ENCODE measurements at regions not wholly inside any gene's neighbourhood (a gene's known extent, or its start where the extent isn't known, plus 50 kb on each side); places are given as distances from the start of the nearest gene placed in this dataset.

DNA sequence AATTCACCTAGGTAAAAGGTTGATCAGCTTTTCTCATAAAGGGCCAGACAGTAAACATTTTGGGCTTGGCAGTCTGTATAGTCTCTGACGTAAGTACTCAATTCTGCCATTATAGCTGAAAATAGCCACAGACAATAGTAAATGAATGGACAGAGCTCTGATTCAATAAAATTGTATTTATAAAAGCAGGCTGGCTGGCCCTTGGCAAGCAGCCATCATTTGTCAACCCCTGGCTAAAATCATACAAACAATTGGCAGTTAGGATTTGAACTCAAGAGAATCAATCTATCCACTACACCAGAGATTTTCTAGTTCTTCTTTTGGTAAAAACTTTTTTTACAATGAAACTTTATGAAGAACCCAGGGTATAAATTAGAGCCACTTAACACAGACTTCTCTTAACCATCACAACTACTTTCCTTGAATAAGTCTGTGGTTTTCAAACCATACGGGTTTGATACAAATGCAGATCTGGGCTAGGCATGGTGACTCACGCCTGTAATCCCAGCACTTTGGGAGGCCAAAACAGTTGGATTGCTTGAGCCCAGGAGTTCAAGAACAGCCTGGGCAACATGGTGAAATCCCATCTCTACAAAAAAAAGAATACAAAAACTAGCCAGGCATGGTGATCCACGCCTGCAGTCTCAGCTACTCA, 124.5 kb downstream of the SLC16A9 start:
- H3K4me3 ChIP-seq (ENCODE audit: insufficient read length, low read depth): no peak overlapping the region
- TF ChIP-seq ZNF274 (IDR thresholded peaks at IDR 0.05; ENCODE audit: low read depth, low read length): no peak
- TF ChIP-seq YY1 (IDR thresholded peaks at IDR 0.05; ENCODE audit: insufficient read depth, insufficient read length): no peak
- no peak for TF ChIP-seq SUZ12 (IDR thresholded peaks at IDR 0.05; ENCODE audit: extremely low read depth, insufficient read depth, insufficient read length)

GRCh38 chr10:59582780-59583179, 126.9 kb downstream of the SLC16A9 start:
- no peak for DNase-seq (ENCODE audit: low read depth, low spot score)
- H3K27me3 ChIP-seq (ENCODE audit: insufficient read depth, insufficient read length): no peaks in the 10 kb centered on the region
- no peaks in the 10 kb centered on the region for H3K4me1 ChIP-seq (ENCODE audit: insufficient read depth, insufficient read length)
- TF ChIP-seq YY1 (IDR thresholded peaks at IDR 0.05; ENCODE audit: insufficient read depth, insufficient read length) (no peak), ZNF274 (IDR thresholded peaks at IDR 0.05; ENCODE audit: low read depth, low read length) (no peak), SUZ12 (IDR thresholded peaks at IDR 0.05; ENCODE audit: extremely low read depth, insufficient read depth, insufficient read length) (no peak)
- no peaks in the 10 kb centered on the region for H3K9me3 ChIP-seq (ENCODE audit: insufficient read depth, low read length)
- H3K9ac ChIP-seq (ENCODE audit: insufficient read length, low read depth): no peak overlapping the region
- H3K4me3 ChIP-seq (ENCODE audit: insufficient read length, low read depth): no peak overlapping the region
- no peaks in the 10 kb centered on the region for H3K36me3 ChIP-seq (ENCODE audit: insufficient read depth, insufficient read length, low read length)

More for the DNA sequence above, 124.5 kb downstream of the SLC16A9 start:
- H3K9ac ChIP-seq (ENCODE audit: insufficient read length, low read depth): no peak overlapping the region
- H3K9me3 ChIP-seq (ENCODE audit: insufficient read depth, low read length): no peaks in the 10 kb centered on the region
- no peaks in the 10 kb centered on the region for H3K36me3 ChIP-seq (ENCODE audit: insufficient read depth, insufficient read length, low read length)
- no peaks in the 10 kb centered on the region for H3K4me1 ChIP-seq (ENCODE audit: insufficient read depth, insufficient read length)
- H3K27me3 ChIP-seq (ENCODE audit: insufficient read depth, insufficient read length): no peaks in the 10 kb centered on the region
- DNase-seq (ENCODE audit: low read depth, low spot score): no peak

DNA sequence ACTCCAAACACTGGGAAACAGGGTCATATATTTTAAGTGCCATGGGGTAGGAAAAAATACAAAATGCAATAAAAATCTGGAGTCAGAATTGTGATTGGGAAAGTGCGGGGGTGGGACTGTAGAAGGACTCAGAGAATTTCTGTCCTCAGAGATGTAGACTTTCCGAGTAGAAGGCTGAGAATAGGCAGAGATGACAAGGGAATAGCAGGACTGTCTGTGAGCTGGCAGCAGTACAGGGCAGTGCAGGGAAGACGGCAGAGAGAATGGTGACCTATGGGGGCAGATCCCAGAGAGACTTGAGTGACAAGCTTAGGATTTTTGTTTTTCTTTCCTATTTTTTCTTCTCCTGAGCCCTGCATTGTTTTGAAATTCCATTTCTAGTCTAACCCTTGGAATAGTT, 127.6 kb downstream of the SLC16A9 start:
- no peak for TF ChIP-seq SUZ12 (IDR thresholded peaks at IDR 0.05; ENCODE audit: extremely low read depth, insufficient read depth, insufficient read length)
- no peak for TF ChIP-seq ZNF274 (IDR thresholded peaks at IDR 0.05; ENCODE audit: low read depth, low read length)
- TF ChIP-seq YY1 (IDR thresholded peaks at IDR 0.05; ENCODE audit: insufficient read depth, insufficient read length): no peak
- no peak overlapping the region for H3K9ac ChIP-seq (ENCODE audit: insufficient read length, low read depth)
- H3K4me3 ChIP-seq (ENCODE audit: insufficient read length, low read depth): no peak overlapping the region

DNA sequence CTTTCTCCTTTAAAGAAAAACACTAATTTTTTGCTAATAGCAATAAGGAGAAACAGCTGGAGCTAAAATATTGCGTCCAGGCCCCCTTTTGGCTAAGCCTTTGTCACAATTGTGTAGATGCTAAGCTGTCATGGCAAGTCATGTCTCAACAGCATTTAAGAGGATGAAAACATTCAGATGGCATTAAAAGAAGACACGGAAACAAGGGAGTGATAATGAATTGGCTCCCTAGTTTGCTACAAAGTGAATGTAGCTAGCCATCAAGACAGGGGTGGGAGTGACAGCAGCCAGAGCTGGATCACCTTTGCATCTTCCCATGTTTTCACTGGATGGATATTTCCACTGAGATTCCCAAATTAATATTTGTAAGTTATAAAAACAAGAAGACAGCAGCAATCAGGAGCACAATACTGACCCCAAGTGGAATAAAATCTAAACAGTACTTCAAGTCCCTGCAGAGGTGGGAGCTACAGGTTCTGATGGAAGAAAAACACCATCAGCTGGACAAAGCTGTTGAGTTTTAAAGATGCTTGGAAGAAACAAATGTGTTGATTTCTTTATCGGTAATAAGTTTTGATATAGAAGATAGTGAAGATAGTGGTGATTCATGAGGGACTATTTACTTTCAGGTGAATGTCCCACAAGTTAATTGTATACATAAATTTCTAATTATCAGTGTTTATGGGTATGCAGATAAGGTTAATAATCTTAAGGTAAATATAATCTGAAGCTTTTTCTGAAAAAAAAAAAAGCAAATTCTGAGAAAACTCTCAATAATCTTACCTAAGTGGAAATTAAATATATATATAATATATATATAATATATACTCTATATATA, 129.4 kb downstream of the SLC16A9 start:
- TF ChIP-seq YY1 (IDR thresholded peaks at IDR 0.05; ENCODE audit: insufficient read depth, insufficient read length) (no peak), SUZ12 (IDR thresholded peaks at IDR 0.05; ENCODE audit: extremely low read depth, insufficient read depth, insufficient read length) (no peak), ZNF274 (IDR thresholded peaks at IDR 0.05; ENCODE audit: low read depth, low read length) (no peak)
- Histone ChIP-seq H3K4me3 (ENCODE audit: insufficient read length, low read depth) (no peak overlapping the region), H3K27me3 (ENCODE audit: insufficient read depth, insufficient read length) (no peaks in the 10 kb centered on the region), H3K9ac (ENCODE audit: insufficient read length, low read depth) (no peak overlapping the region), H3K36me3 (ENCODE audit: insufficient read depth, insufficient read length, low read length) (no peaks in the 10 kb centered on the region), H3K4me1 (ENCODE audit: insufficient read depth, insufficient read length) (no peaks in the 10 kb centered on the region), H3K9me3 (ENCODE audit: insufficient read depth, low read length) (no peaks in the 10 kb centered on the region)
- DNase-seq (ENCODE audit: low read depth, low spot score): no peak

More for the DNA sequence above, 127.6 kb downstream of the SLC16A9 start:
- Histone ChIP-seq H3K9me3 (ENCODE audit: insufficient read depth, low read length) (no peaks in the 10 kb centered on the region), H3K27me3 (ENCODE audit: insufficient read depth, insufficient read length) (no peaks in the 10 kb centered on the region), H3K4me1 (ENCODE audit: insufficient read depth, insufficient read length) (no peaks in the 10 kb centered on the region), H3K36me3 (ENCODE audit: insufficient read depth, insufficient read length, low read length) (no peaks in the 10 kb centered on the region)
- DNase-seq (ENCODE audit: low read depth, low spot score): no peak

GRCh38 chr10:59578741-59579140, 130.9 kb downstream of the SLC16A9 start:
- Histone ChIP-seq H3K4me1 (ENCODE audit: insufficient read depth, insufficient read length) (no peaks in the 10 kb centered on the region), H3K4me3 (ENCODE audit: insufficient read length, low read depth) (no peak overlapping the region), H3K27me3 (ENCODE audit: insufficient read depth, insufficient read length) (no peaks in the 10 kb centered on the region), H3K9ac (ENCODE audit: insufficient read length, low read depth) (no peak overlapping the region), H3K9me3 (ENCODE audit: insufficient read depth, low read length) (no peaks in the 10 kb centered on the region), H3K36me3 (ENCODE audit: insufficient read depth, insufficient read length, low read length) (no peaks in the 10 kb centered on the region)
- DNase-seq (ENCODE audit: low read depth, low spot score): no peak
- TF ChIP-seq ZNF274 (IDR thresholded peaks at IDR 0.05; ENCODE audit: low read depth, low read length) (no peak), YY1 (IDR thresholded peaks at IDR 0.05; ENCODE audit: insufficient read depth, insufficient read length) (no peak), SUZ12 (IDR thresholded peaks at IDR 0.05; ENCODE audit: extremely low read depth, insufficient read depth, insufficient read length) (no peak)

DNA sequence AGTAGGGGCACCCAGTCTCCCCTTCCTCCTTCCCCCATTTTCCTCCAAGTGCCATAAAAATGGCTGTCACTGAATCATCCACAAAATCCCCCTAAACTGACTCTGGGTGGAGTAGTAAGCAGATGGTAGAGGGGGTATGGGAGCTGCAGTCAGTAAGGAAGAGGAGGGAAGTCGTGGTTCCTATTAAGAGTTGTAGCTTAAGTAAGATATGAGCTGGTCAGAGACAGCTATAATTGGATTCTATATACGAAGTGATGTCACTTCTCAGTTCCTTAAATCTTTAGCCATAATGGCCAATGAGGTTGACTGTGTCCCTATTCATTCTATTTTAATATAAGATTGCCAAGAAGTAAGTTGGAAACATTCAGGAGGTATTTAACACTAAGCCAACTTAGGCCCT, 131.7 kb downstream of the SLC16A9 start:
- Histone ChIP-seq H3K9ac (ENCODE audit: insufficient read length, low read depth) (no peak overlapping the region), H3K4me1 (ENCODE audit: insufficient read depth, insufficient read length) (no peaks in the 10 kb centered on the region), H3K9me3 (ENCODE audit: insufficient read depth, low read length) (no peaks in the 10 kb centered on the region), H3K36me3 (ENCODE audit: insufficient read depth, insufficient read length, low read length) (no peaks in the 10 kb centered on the region), H3K27me3 (ENCODE audit: insufficient read depth, insufficient read length) (no peaks in the 10 kb centered on the region), H3K4me3 (ENCODE audit: insufficient read length, low read depth) (no peak overlapping the region)
- TF ChIP-seq SUZ12 (IDR thresholded peaks at IDR 0.05; ENCODE audit: extremely low read depth, insufficient read depth, insufficient read length): no peak
- TF ChIP-seq YY1 (IDR thresholded peaks at IDR 0.05; ENCODE audit: insufficient read depth, insufficient read length): no peak
- no peak for TF ChIP-seq ZNF274 (IDR thresholded peaks at IDR 0.05; ENCODE audit: low read depth, low read length)
- DNase-seq (ENCODE audit: low read depth, low spot score): no peak

DNA sequence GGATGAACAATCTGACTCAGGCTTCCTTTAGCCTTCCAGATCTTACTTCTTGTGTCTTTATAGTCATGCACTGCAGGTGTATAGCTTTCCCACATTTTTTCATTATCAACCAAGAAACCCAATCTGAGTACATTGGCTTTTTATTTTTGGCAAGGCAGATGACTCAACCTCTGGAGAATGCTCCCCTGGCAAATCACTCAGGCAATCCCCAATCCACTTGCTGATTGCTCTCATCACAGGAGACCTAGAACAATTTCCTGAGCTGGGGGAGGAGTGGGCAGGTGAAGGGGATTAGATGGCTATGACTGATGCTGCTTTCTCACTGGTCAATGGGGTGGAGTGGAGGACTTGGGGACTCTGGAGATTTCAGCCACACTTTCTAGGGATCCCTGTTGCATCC, 134.4 kb downstream of the SLC16A9 start:
- DNase-seq (ENCODE audit: low read depth, low spot score): no peak
- no peaks in the 10 kb centered on the region for H3K9me3 ChIP-seq (ENCODE audit: insufficient read depth, low read length)
- TF ChIP-seq SUZ12 (IDR thresholded peaks at IDR 0.05; ENCODE audit: extremely low read depth, insufficient read depth, insufficient read length) (no peak), ZNF274 (IDR thresholded peaks at IDR 0.05; ENCODE audit: low read depth, low read length) (no peak), YY1 (IDR thresholded peaks at IDR 0.05; ENCODE audit: insufficient read depth, insufficient read length) (no peak)
- H3K4me3 ChIP-seq (ENCODE audit: insufficient read length, low read depth): no peak overlapping the region
- no peak overlapping the region for H3K9ac ChIP-seq (ENCODE audit: insufficient read length, low read depth)
- H3K4me1 ChIP-seq (ENCODE audit: insufficient read depth, insufficient read length): no peaks in the 10 kb centered on the region
- H3K27me3 ChIP-seq (ENCODE audit: insufficient read depth, insufficient read length): no peaks in the 10 kb centered on the region
- no peaks in the 10 kb centered on the region for H3K36me3 ChIP-seq (ENCODE audit: insufficient read depth, insufficient read length, low read length)
